GM12878 (cell line): ENCODE measurements at regions not wholly inside any gene's neighbourhood (a gene's known extent, or its start where the extent isn't known, plus 50 kb on each side); places are given as distances from the start of the nearest gene placed in this dataset.

Experiments used
- ATAC-seq: fragments of 200-7000 bp; cut with Tn5 transposase; 3 replicates; pipeline ENCODE4 v1.9.1; 2020; ENCODE audit warnings: mild to moderate bottlenecking, moderate library complexity
- BruUV-seq: library from RNA; stranded (reverse); fragments of 400-500 nt; replicated peaks from 2 replicates; lab custom pipeline; 2021; lab: Mats Ljungman, UMichigan
- CTCF ChIA-PET: fragments of 300-600 bp; sonication (Branson Sonifier 250); formaldehyde crosslinking; extraction: SDS; loops from one replicate; lab custom pipeline; 2021; ENCODE audit warnings: inconsistent platforms; lab: Yijun Ruan, JAX
- POLR2A ChIA-PET: fragments of 350-600 bp; formaldehyde crosslinking; extraction: SDS; loops from one replicate; lab custom pipeline; 2021; ENCODE audit warnings: inconsistent platforms; lab: Charles Lee
- RAD21 ChIA-PET: fragments of 300-600 bp; sonication (Branson Sonifier 250); formaldehyde crosslinking; loops from one replicate; lab custom pipeline; 2023; ENCODE audit warnings: antibody characterized with exemption; ENCODE audit not compliant: unreplicated experiment; lab: Charles Lee
- SMC1A ChIA-PET: fragments of 300-600 bp; sonication (Branson Sonifier 250); formaldehyde crosslinking; loops from one replicate; lab custom pipeline; 2023; ENCODE audit not compliant: unreplicated experiment, uncharacterized antibody; lab: Charles Lee
- DNase-seq: peaks from one replicate; pipeline ENCODE4 v3.0.0-alpha.2; 2011; ENCODE audit warnings: low read depth, low spot score
- FAIRE-seq: peaks from 3 replicates; lab custom pipeline; 2011; peaks lifted over from hg19 to GRCh38; lab: Jason Lieb, UNC
- H2AFZ ChIP-seq: 2 replicates; pipeline ENCODE4 v1.6.0; 2011; ENCODE audit warnings: low read depth, low read length, control low read depth; ENCODE audit not compliant: control insufficient read depth
- H3K27ac ChIP-seq: 2 replicates; pipeline ENCODE4 v1.5.1; 2011; ENCODE audit warnings: control low read depth; ENCODE audit not compliant: control insufficient read depth, insufficient read depth
- H3K27me3 ChIP-seq, 2 experiments: replicated peaks in 1 of 2; 2 replicates each; pipeline versions ENCODE4 v1.6.0 to v1.6.1; 2011; ENCODE audit warnings: low read length in 1 of 2; ENCODE audit not compliant: control insufficient read depth in 2 of 2, insufficient read depth in 2 of 2
- H3K36me3 ChIP-seq, 2 experiments: 2 replicates each; pipeline ENCODE4 v1.5.1; 2011; ENCODE audit warnings: low read length in 1 of 2; ENCODE audit not compliant: control insufficient read depth in 2 of 2, insufficient read depth in 2 of 2
- H3K4me1 ChIP-seq: 2 replicates; pipeline ENCODE4 v1.6.1; 2011; ENCODE audit warnings: mild to moderate bottlenecking, low read length, moderate library complexity, mixed read lengths; ENCODE audit not compliant: control insufficient read depth, insufficient read depth
- H3K4me2 ChIP-seq: 2 replicates; pipeline ENCODE4 v1.6.0; 2011; ENCODE audit warnings: control low read depth; ENCODE audit not compliant: control insufficient read depth, insufficient read depth
- H3K4me3 ChIP-seq: fragments of 200-600 bp; sonication (generic); 2 replicates; pipeline ENCODE4 v1.5.1; 2016
- H3K79me2 ChIP-seq: 2 replicates; pipeline ENCODE4 v1.6.0; 2011; ENCODE audit warnings: low read length; ENCODE audit not compliant: control insufficient read depth, insufficient read depth
- H3K9ac ChIP-seq: 2 replicates; pipeline ENCODE4 v1.8.0; 2011; ENCODE audit warnings: low read length, control low read depth, mixed read lengths; ENCODE audit not compliant: control insufficient read depth, insufficient read depth
- H3K9me3 ChIP-seq: replicated peaks from 3 replicates; pipeline ENCODE4 v1.5.1; 2011; ENCODE audit warnings: mild to moderate bottlenecking, low read length; ENCODE audit not compliant: control insufficient read depth, insufficient read depth
- H4K20me1 ChIP-seq: 2 replicates; pipeline ENCODE4 v1.6.0; 2011; ENCODE audit not compliant: control insufficient read depth, insufficient read depth
- BCL11A ChIP-seq: IDR thresholded peaks from 2 replicates; pipeline ENCODE4 v1.6.1; 2011; ENCODE audit warnings: low read depth, low read length
- CBX5 ChIP-seq: sonication (generic); IDR thresholded peaks from 2 replicates; pipeline ENCODE4 v1.6.1; 2016; ENCODE audit warnings: low read depth, moderate library complexity, mild to moderate bottlenecking, inconsistent platforms
- CHD1 ChIP-seq: IDR thresholded peaks from 2 replicates; pipeline ENCODE4 v1.6.1; 2012; ENCODE audit warnings: low read depth, low read length, improper control_type of control experiment
- CREB1 ChIP-seq: IDR thresholded peaks from 2 replicates; pipeline ENCODE4 v1.6.1; 2012; ENCODE audit warnings: low read depth, mild to moderate bottlenecking, inconsistent platforms
- CTCF ChIP-seq, 3 experiments: IDR thresholded peaks in 2 of 3; conservative IDR thresholded peaks in 1 of 3; 2 replicates each; pipeline ENCODE4 v1.5.1; 2011; ENCODE audit warnings: low read depth in 3 of 3, low read length in 3 of 3, mild to moderate bottlenecking in 3 of 3, control low read depth in 2 of 3, moderate library complexity in 2 of 3, inconsistent platforms in 1 of 3, mixed read lengths in 1 of 3; ENCODE audit not compliant: control insufficient read depth in 2 of 3, insufficient read depth in 1 of 3; ENCODE audit errors: extremely low read depth in 1 of 3
- E2F4 ChIP-seq: IDR thresholded peaks from 2 replicates; pipeline ENCODE4 v1.6.1; 2012; ENCODE audit warnings: low read depth, low read length, improper control_type of control experiment
- HDGF ChIP-seq: fragments of 450-650 bp; IDR thresholded peaks from 2 replicates; pipeline ENCODE4 v1.6.1; 2016; ENCODE audit warnings: antibody characterized with exemption
- IKZF1 ChIP-seq: fragments of 450-650 bp; conservative IDR thresholded peaks from 2 replicates; pipeline ENCODE4 v1.6.1; 2017; ENCODE audit warnings: antibody characterized with exemption, mild to moderate bottlenecking
- MAX ChIP-seq: IDR thresholded peaks from 2 replicates; pipeline ENCODE4 v1.6.1; 2012; ENCODE audit warnings: low read depth, low read length, improper control_type of control experiment
- MXI1 ChIP-seq: fragments of 150-350 bp; IDR thresholded peaks from 2 replicates; pipeline ENCODE4 v1.6.1; 2011; ENCODE audit warnings: low read depth, mild to moderate bottlenecking, inconsistent platforms, low read length, improper control_type of control experiment
- PML ChIP-seq: IDR thresholded peaks from 2 replicates; pipeline ENCODE4 v1.6.1; 2012; ENCODE audit warnings: low read length, inconsistent platforms
- POLR2AphosphoS2 ChIP-seq: IDR thresholded peaks from 2 replicates; pipeline ENCODE4 v1.6.1; 2011; ENCODE audit warnings: low read depth, mild to moderate bottlenecking, low read length, improper control_type of control experiment, moderate library complexity
- POLR2AphosphoS5 ChIP-seq: IDR thresholded peaks from 2 replicates; pipeline ENCODE4 v1.6.1; 2011; ENCODE audit warnings: mild to moderate bottlenecking, low read length, inconsistent platforms
- RAD21 ChIP-seq: IDR thresholded peaks from 2 replicates; pipeline ENCODE4 v1.6.1; 2011; ENCODE audit warnings: mild to moderate bottlenecking, low read depth, low read length, moderate library complexity; ENCODE audit not compliant: insufficient read depth
- SREBF2 ChIP-seq: IDR thresholded peaks from 2 replicates; pipeline ENCODE4 v1.6.1; 2012; ENCODE audit warnings: mild to moderate bottlenecking, low read length
- SUPT20H ChIP-seq: IDR thresholded peaks from 2 replicates; pipeline ENCODE4 v1.6.1; 2011; ENCODE audit warnings: low read depth, mild to moderate bottlenecking, low read length, moderate library complexity, borderline replicate concordance; ENCODE audit not compliant: control insufficient read depth
- TCF3 ChIP-seq: IDR thresholded peaks from 2 replicates; pipeline ENCODE4 v1.6.1; 2012; ENCODE audit warnings: low read depth, mild to moderate bottlenecking, low read length, borderline replicate concordance; ENCODE audit not compliant: insufficient read depth
- ZBED1 ChIP-seq: IDR thresholded peaks from 2 replicates; pipeline ENCODE4 v1.6.1; 2016; ENCODE audit warnings: borderline replicate concordance
- ZZZ3 ChIP-seq: IDR thresholded peaks from 2 replicates; pipeline ENCODE4 v1.6.1; 2011; ENCODE audit warnings: low read depth; ENCODE audit not compliant: control insufficient read depth, insufficient read length
- WGBS: methylation state at CpG from one replicate; pipeline ENCODE4 v1.1.6; 2016; ENCODE audit warnings: low lambda C conversion rate; ENCODE audit not compliant: insufficient replicate concordance, insufficient coverage; ENCODE audit errors: missing lambda C conversion rate; 5-methylcytosine and 5-hydroxymethylcytosine counted together
- in situ Hi-C: fragments of 300-500 bp; cut with MboI; formaldehyde crosslinking; loops from 9 replicates; pipeline ENCODE4 v1.14.3; 2018; ENCODE audit warnings: mixed read lengths
- intact Hi-C: fragments of 100-400 bp; cut with micrococcal nuclease; formaldehyde crosslinking; loops from one replicate; pipeline ENCODE4 v1.14.2; 2022; ENCODE audit not compliant: unreplicated experiment

- Histone ChIP-seq H3K4me3 (no peak overlapping the region), H3K79me2 (no peaks in the 10 kb centered on the region), H3K4me1 (peaks cover 3% of the 10 kb centered on the region; the same call in 1 of the 2 replicates), H3K27me3 (no peaks in the 10 kb centered on the region), H3K27ac (no peak overlapping the region), H4K20me1 (no peaks in the 10 kb centered on the region), H3K36me3 (no peaks in the 10 kb centered on the region), H3K9ac (no peak overlapping the region), H2AFZ (no peak overlapping the region), H3K4me2 (no peak overlapping the region; the same call in 1 of the 2 replicates), H3K9me3 (no peaks in the 10 kb centered on the region)
- 57% methylated on average over 5 of the region's 5 CpGs for WGBS
- POLR2A ChIA-PET: no interaction called here
- ATAC-seq (peak; percentile 63), FAIRE-seq (peak; percentile 7), DNase-seq (no peak)
- BruUV-seq: no TSS peak
- in situ Hi-C loops: no loop called here
- CTCF ChIA-PET: interaction anchor here (1.1 kb wide), 1 partner anchor 9 kb away, joined by 5 read pairs; no protein-coding TSS in a partner anchor
- RAD21 ChIA-PET: no interaction called here
- TF ChIP-seq POLR2AphosphoS2 (no peak), CHD1 (no peak), ZZZ3 (no peak), PML (no peak), E2F4 (no peak), CTCF (IDR thresholded peaks at IDR 0.05 in 2 of 3, conservative IDR thresholded peaks at IDR 0.05 in 1 of 3; ENCODE audit: control insufficient read depth in 2 of 3, extremely low read depth in 1 of 3, insufficient read depth in 1 of 3, low read depth in 3 of 3, low read length in 3 of 3) (no peak), CREB1 (no peak), HDGF (no peak), POLR2AphosphoS5 (no peak), IKZF1 (no peak), BCL11A (no peak), SREBF2 (no peak), SUPT20H (no peak), CBX5 (no peak), MAX (no peak), RAD21 (no peak), ZBED1 (no peak), TCF3 (no peak), MXI1 (no peak)
- intact Hi-C loops: no loop called here
- SMC1A ChIA-PET: interaction anchor here (0.6 kb wide), 1 partner anchor 363 kb away, joined by 3 read pairs; no protein-coding TSS in a partner anchor
Observed at GRCh38 chr12:104890476-104891096, 67.5 kb downstream of the SLC41A2 start.
